GM08714 (cell line): ENCODE measurements at regions not wholly inside any gene's neighbourhood (a gene's known extent, or its start where the extent isn't known, plus 50 kb on each side); places are given as distances from the start of the nearest gene placed in this dataset.

Source experiments
- H3K4me3 ChIP-seq: fragments of 200-500 bp; sonication (Bioruptor generic); 2 replicates; pipeline ENCODE4 v1.5.1; 2014; ENCODE audit warnings: mild to moderate bottlenecking, low read length, inconsistent platforms
- ZNF274 ChIP-seq: IDR thresholded peaks from 2 replicates; pipeline ENCODE4 v1.6.1; 2012; ENCODE audit warnings: mild to moderate bottlenecking, low read depth, low read length

- H3K4me3 ChIP-seq, result no peak overlapping the region
- TF ChIP-seq ZNF274, result no peak
Measured at GRCh38 chr1:222074317-222074716, 332.4 kb upstream of the DUSP10 start.

- no peak overlapping the region for H3K4me3 ChIP-seq
- no peak for TF ChIP-seq ZNF274
Measured at GRCh38 chr1:222073307-222073995, 331.6 kb upstream of the DUSP10 start.

DNA sequence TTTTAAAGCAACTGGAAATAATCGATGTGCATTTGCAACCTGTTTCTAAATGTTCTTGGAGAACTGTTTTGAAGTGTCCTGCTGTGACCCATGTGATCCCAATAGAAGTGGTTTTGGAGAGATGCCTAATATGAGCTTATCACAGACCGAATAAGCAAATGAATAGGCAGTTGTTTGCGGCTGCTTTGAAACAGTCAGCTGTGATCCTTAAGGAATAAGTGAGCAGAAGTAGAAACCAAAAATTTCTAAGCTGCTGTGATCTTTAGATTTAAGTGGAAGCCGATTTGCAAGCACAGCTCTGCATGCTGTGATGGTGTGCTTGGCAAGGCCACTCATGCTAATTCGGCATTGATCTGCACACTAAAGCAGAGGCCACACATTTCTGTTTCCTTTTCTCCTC, 329.5 kb upstream of the DUSP10 start:
- H3K4me3 ChIP-seq, result no peak overlapping the region

DNA sequence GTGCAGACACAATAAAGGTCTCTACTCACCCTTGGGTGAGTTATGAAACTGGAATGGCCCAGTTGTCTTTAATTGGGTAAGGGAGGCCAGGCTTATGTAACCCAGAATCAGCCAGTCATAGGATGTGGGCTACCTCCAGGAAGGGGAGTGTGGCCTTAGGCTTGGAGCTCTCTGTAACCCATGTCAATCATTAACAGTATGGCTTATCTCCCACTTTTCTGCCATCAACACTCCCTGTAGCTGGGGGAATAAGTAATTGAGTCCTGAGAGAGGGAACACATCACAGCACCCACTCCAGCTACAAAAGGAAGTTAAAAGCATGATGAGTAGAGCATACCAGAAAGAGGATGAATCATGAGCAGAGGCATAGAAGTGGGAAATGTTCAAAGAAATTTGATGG, 327.0 kb upstream of the DUSP10 start:
- TF ChIP-seq ZNF274, result no peak
- no peak overlapping the region for H3K4me3 ChIP-seq

More for the DNA sequence above, 329.5 kb upstream of the DUSP10 start:
- TF ChIP-seq ZNF274, result no peak

- TF ChIP-seq ZNF274, result no peak
- no peak overlapping the region for H3K4me3 ChIP-seq
Measured at GRCh38 chr1:222068101-222068500, 326.2 kb upstream of the DUSP10 start.

DNA sequence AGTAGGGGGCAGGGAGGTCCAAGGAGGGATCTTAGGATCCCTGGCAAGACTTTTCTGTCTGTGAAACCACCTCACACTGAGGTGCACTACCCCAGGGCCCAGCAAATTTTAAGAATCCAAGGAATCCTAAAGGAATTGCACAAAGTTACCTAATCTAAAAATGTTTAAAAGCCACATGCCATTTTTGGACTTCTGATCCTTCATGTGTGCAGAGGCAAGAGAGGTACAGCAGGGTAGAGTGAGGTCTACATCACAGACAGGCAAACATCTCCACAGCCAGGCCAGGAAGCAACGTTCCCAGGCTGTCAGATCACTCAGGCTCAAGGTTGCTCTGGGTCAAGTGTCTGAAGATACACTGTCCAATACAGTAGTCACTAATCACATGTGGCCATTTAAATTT, 324.6 kb upstream of the DUSP10 start:
- H3K4me3 ChIP-seq, result no peak overlapping the region
- no peak for TF ChIP-seq ZNF274

DNA sequence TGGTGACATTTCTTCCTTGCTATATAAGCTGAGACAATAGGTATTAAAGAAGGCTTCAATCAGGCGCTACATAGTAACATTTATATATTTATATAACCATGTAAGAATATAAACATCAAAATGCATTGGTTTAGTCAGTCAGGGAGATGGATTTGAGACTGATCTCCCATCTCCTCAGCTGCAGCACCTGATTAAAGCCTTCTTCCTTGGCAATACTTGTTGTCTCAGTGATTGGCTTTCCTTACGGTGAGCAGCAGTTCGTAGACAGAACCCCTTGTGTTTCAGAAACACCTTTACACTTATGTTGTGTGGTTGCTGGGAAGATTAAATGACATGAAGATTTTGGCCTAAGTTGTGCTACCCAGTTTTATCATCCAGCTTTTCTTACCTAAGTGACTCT, 323.3 kb upstream of the DUSP10 start:
- H3K4me3 ChIP-seq, result no peak overlapping the region
- no peak for TF ChIP-seq ZNF274

- no peak for TF ChIP-seq ZNF274
- H3K4me3 ChIP-seq, result no peak overlapping the region
Measured at GRCh38 chr1:222064388-222065211, 322.7 kb upstream of the DUSP10 start.

DNA sequence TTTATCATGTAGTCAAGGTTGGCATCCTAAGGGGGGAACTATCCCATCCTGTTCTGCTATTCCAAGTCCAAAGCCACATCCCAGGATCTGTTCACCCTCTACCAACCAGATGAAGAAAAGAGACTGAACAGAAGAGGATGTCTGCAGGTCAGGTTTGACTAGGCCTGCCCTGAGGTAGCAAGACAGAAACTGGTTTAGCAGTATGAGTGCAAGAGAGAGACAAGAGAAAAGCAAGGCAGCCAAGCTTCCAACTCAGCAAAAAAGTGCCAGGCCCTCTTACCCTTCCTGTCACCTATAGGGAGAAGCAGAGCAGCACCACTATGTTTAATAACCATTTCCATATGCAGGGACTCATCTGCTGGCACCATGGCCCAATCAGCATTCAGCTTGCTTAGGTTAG, 320.8 kb upstream of the DUSP10 start:
- TF ChIP-seq ZNF274, result no peak
- no peak overlapping the region for H3K4me3 ChIP-seq

GRCh38 chr1:222061711-222062359, 319.9 kb upstream of the DUSP10 start:
- no peak overlapping the region for H3K4me3 ChIP-seq
- no peak for TF ChIP-seq ZNF274

DNA sequence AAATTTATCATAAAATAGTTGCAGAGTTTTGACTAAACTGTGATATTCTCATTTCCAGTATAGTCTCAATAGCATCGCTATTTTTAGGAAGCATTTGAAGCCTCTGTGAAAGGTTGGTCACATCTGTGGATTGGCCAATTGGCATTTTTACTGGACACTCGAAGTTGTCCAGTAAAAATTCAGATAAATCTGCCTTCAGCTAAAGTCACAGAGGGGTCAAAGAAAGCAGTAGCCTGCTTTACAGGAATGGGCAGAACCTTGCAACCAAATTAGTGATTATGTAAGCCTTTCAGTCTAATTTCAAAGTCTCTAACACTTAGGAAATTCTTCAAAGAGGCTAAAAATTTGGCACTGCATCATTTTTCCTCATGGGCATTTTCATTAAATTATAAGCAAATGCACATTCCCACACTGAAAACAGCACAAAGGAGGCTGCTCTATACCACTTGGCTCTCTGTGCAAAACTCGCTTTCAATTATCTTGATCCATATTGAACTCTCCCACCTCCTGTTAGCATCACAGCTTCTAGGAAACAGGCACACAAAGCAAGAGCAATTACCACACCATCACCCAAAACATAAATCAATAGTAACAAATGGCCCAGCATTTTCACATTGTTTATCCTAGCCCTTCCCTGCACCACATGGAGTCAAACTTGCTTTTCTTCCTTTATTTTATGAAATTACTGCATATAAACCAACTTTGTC, 318.5 kb upstream of the DUSP10 start:
- TF ChIP-seq ZNF274, result no peak

DNA sequence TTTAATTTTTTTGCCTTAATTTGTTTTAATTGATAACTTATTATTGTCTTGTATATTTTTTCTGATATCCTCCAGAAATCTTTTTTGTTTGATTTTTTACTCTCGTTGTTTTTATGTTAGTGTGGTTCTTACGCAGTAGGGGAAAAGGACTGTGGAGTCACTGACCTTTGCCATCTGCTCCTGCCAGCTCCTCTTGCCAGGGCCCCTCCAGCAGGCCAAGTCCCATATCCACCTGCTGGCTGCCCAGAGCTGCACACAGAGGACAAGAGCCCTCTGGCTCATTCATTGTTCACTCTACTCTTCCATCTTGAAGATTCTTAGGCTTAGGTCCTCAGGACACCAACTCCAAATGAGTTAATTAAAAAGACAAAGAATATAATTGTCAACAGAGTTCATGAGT, 316.4 kb upstream of the DUSP10 start:
- no peak for TF ChIP-seq ZNF274
- H3K4me3 ChIP-seq, result no peak overlapping the region

More for the DNA sequence above, 318.5 kb upstream of the DUSP10 start:
- H3K4me3 ChIP-seq, result no peak overlapping the region

GRCh38 chr1:222057162-222057561, 315.3 kb upstream of the DUSP10 start:
- no peak for TF ChIP-seq ZNF274
- no peak overlapping the region for H3K4me3 ChIP-seq

- TF ChIP-seq ZNF274, result no peak
- no peak overlapping the region for H3K4me3 ChIP-seq
Measured at GRCh38 chr1:222054416-222054815, 312.5 kb upstream of the DUSP10 start.
